ENCODE measurements at regions not wholly inside any gene's neighbourhood (a gene's known extent, or its start where the extent isn't known, plus 50 kb on each side); places are given as distances from the start of the nearest gene placed in this dataset.

DNA sequence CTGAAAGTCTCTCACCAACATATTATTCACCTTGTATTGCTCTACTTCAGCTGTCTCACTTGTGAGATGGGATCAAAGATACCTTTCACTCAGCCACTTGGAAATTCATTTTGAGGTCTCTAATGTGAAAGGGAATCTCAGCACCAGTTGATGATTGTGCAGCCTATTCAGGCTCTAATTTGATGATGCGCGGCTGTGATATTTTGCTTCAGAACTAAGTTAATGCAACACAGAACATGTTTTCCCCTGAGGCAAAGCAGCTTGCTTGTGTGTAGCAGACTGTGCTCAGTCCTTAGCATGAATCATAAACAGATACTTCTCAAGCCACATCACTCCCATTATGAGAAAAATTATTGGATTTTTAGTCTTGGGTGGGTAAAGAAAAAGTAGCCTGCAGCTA is 378.8 kb downstream of the OSTF1 start:
- no peaks in the 10 kb centered on the region for H4K20me1 ChIP-seq (ENCODE audit: insufficient read depth)
- no peak overlapping the region for H3K27ac ChIP-seq (ENCODE audit: low read length)
- no peak overlapping the region for H3K4me2 ChIP-seq (ENCODE audit: low read length)
- no peaks in the 10 kb centered on the region for H3K9me3 ChIP-seq (ENCODE audit: low read length)
- H3K36me3 ChIP-seq (ENCODE audit: insufficient read depth, low read length), result no peaks in the 10 kb centered on the region
- H3K27me3 ChIP-seq (ENCODE audit: insufficient read depth, low read depth, low read length), result no peaks in the 10 kb centered on the region
- no peaks in the 10 kb centered on the region for H3F3A ChIP-seq (ENCODE audit: insufficient read depth, low read length, poor library complexity, severe bottlenecking)
- no peak overlapping the region for H2AFZ ChIP-seq (ENCODE audit: low read depth, low read length)
- no peaks in the 10 kb centered on the region for H3K79me2 ChIP-seq (replicated peaks; ENCODE audit: insufficient read depth, low read length)
- TF ChIP-seq EP300 (conservative IDR thresholded peaks at IDR 0.05; ENCODE audit: poor library complexity, severe bottlenecking), result no peak
- no peak for TF ChIP-seq CTCF (IDR thresholded peaks at IDR 0.05; ENCODE audit: poor library complexity, severe bottlenecking)
- no peak for TF ChIP-seq REST (IDR thresholded peaks at IDR 0.05; ENCODE audit: borderline replicate concordance)
- no peak for TF ChIP-seq TAF1 (IDR thresholded peaks at IDR 0.05; ENCODE audit: low read depth)
- TF ChIP-seq RAD21 (conservative IDR thresholded peaks at IDR 0.05), result no peak
- TF ChIP-seq SMC3 (conservative IDR thresholded peaks at IDR 0.05; ENCODE audit: poor library complexity), result no peak
- TF ChIP-seq MXI1 (conservative IDR thresholded peaks at IDR 0.05; ENCODE audit: poor library complexity, severe bottlenecking), result no peak
- no peak for TF ChIP-seq POLR2AphosphoS5 (IDR thresholded peaks at IDR 0.05)
- no peak for TF ChIP-seq EZH2 (IDR thresholded peaks at IDR 0.05; ENCODE audit: borderline replicate concordance, insufficient read depth, low read length, poor library complexity, severe bottlenecking)
- no peak overlapping the region for H3K4me3 ChIP-seq (ENCODE audit: low read length)
- no peaks in the 10 kb centered on the region for H3K9me2 ChIP-seq (ENCODE audit: insufficient read depth, low read length)
- no peak overlapping the region for H3K9ac ChIP-seq (ENCODE audit: low read length)

DNA sequence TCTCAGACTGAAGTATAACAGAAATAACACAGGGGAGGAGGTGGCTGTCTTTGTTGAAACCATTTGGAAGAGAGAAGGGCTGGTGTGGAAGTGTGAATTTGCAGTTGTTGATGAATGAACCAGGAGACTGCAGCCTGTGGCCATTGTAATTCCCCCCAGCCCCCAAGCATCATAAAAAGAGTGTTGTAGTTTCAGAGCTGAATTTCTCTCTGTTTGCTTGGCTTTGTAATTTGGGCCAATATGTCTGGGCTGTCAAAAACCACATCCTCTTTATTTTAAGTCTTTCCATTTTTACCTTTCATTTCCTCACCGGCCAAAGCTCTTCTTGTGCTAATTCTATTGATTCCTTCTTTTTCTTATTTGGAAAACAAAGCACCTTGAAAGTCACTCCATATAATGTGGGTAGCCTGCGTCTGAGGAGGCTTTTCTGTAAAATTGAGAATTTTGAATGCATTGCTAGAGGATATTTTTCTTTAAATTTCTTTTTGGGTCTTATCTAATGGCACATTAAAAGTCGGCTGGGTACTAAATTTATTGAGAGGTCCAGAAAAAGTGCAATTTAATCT is 383.3 kb downstream of the OSTF1 start:
- Histone ChIP-seq H2AFZ (ENCODE audit: low read depth, low read length) (no peak overlapping the region), H3K36me3 (ENCODE audit: insufficient read depth, low read length) (no peaks in the 10 kb centered on the region), H3K9me3 (ENCODE audit: low read length) (no peaks in the 10 kb centered on the region), H3K27ac (ENCODE audit: low read length) (no peak overlapping the region), H3K27me3 (ENCODE audit: insufficient read depth, low read depth, low read length) (no peaks in the 10 kb centered on the region), H3K79me2 (replicated peaks; ENCODE audit: insufficient read depth, low read length) (no peaks in the 10 kb centered on the region), H3K4me3 (ENCODE audit: low read length) (no peak overlapping the region), H4K20me1 (ENCODE audit: insufficient read depth) (no peaks in the 10 kb centered on the region), H3K9ac (ENCODE audit: low read length) (no peak overlapping the region), H3F3A (ENCODE audit: insufficient read depth, low read length, poor library complexity, severe bottlenecking) (no peaks in the 10 kb centered on the region), H3K9me2 (ENCODE audit: insufficient read depth, low read length) (no peaks in the 10 kb centered on the region), H3K4me2 (ENCODE audit: low read length) (no peak overlapping the region)
- TF ChIP-seq RAD21 (conservative IDR thresholded peaks at IDR 0.05) (no peak), CTCF (IDR thresholded peaks at IDR 0.05; ENCODE audit: poor library complexity, severe bottlenecking) (no peak), POLR2AphosphoS5 (IDR thresholded peaks at IDR 0.05) (no peak), EZH2 (IDR thresholded peaks at IDR 0.05; ENCODE audit: borderline replicate concordance, insufficient read depth, low read length, poor library complexity, severe bottlenecking) (no peak), REST (IDR thresholded peaks at IDR 0.05; ENCODE audit: borderline replicate concordance) (no peak), TAF1 (IDR thresholded peaks at IDR 0.05; ENCODE audit: low read depth) (no peak), MXI1 (conservative IDR thresholded peaks at IDR 0.05; ENCODE audit: poor library complexity, severe bottlenecking) (no peak)
